Astrocyte (in vitro differentiated cells and primary cell): ENCODE measurements at regions not wholly inside any gene's neighbourhood (a gene's known extent, or its start where the extent isn't known, plus 50 kb on each side); places are given as distances from the start of the nearest gene placed in this dataset.

ENCODE experiments used
- CTCF ChIP-seq: IDR thresholded peaks from 2 replicates; pipeline ENCODE4 v1.5.1; 2011; ENCODE audit warnings: low read depth, mild to moderate bottlenecking, inconsistent platforms, low read length, moderate library complexity; ENCODE audit not compliant: insufficient read depth
- EZH2 ChIP-seq: IDR thresholded peaks from 2 replicates; pipeline ENCODE4 v1.6.1; 2012; ENCODE audit warnings: mild to moderate bottlenecking, low read length, inconsistent platforms; ENCODE audit not compliant: insufficient read depth

GRCh38 chr5:10860645-10861422, 99.8 kb upstream of the DAP start:
- TF ChIP-seq CTCF (no peak), EZH2 (no peak)
